ENCODE measurements at regions not wholly inside any gene's neighbourhood (a gene's known extent, or its start where the extent isn't known, plus 50 kb on each side); places are given as distances from the start of the nearest gene placed in this dataset.

GRCh38 chr4:59834943-59835342, 1365.2 kb upstream of the ADGRL3 start:
- TF ChIP-seq GATA2 (IDR thresholded peaks at IDR 0.05; ENCODE audit: low read depth, low read length) (no peak), GATA3 (IDR thresholded peaks at IDR 0.05; ENCODE audit: low read depth, low read length) (no peak)
